Large intestine (tissue), 3 donors: ENCODE measurements at regions not wholly inside any gene's neighbourhood (a gene's known extent, or its start where the extent isn't known, plus 50 kb on each side); places are given as distances from the start of the nearest gene placed in this dataset.

Experiments used
- DNase-seq, 2 donors: peaks; one replicate each; pipeline versions ENCODE4 v3.0.0 to v3.0.0-alpha.2; 2013
- H3K27ac ChIP-seq: one replicate; pipeline ENCODE4 v1.5.1; 2013; ENCODE audit warnings: low read length
- H3K27me3 ChIP-seq: 2 replicates; pipeline ENCODE4 v1.6.1; 2013; ENCODE audit warnings: low read length; ENCODE audit not compliant: control insufficient read depth, insufficient read depth
- H3K36me3 ChIP-seq: 2 replicates; pipeline ENCODE4 v1.6.1; 2013; ENCODE audit warnings: low read length; ENCODE audit not compliant: control insufficient read depth, insufficient read depth
- H3K4me1 ChIP-seq: one replicate; pipeline ENCODE4 v1.6.1; 2013; ENCODE audit warnings: low read length; ENCODE audit not compliant: control insufficient read depth, insufficient read depth
- H3K4me3 ChIP-seq: one replicate; pipeline ENCODE4 v1.5.1; 2013; ENCODE audit warnings: low read length
- H3K9me3 ChIP-seq: one replicate; pipeline ENCODE4 v1.6.1; 2013; ENCODE audit warnings: mild to moderate bottlenecking, low read depth, low read length, moderate library complexity; ENCODE audit not compliant: control insufficient read depth
- WGBS: methylation state at CpG from one replicate; pipeline ENCODE4 v1.1.5; 2013; ENCODE audit warnings: low lambda C conversion rate; ENCODE audit not compliant: insufficient coverage; 5-methylcytosine and 5-hydroxymethylcytosine counted together

DNA sequence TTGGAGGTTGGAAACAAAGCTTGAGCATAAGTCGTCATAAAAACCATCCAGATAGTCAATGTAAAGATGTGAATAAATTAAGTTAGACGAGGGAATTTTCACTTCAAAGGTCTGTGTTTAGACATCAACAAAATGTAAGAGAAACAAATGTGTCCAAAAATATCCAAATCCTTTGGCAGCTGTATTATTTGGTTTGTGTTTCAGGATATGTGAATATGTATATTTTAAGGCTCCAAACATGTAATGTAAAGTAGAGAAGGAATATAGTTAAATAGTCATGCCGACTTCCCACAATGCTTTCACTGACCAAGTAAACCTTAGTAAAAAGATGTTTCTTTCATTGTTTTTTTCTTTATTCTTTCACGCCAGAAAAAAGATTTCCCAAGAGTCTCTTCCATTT is 604.9 kb upstream of the NRP1 start:
- H3K36me3 ChIP-seq = no peaks in the 10 kb centered on the region
- 85% methylated on average over 4 of the region's 4 CpGs for WGBS
- no peak overlapping the region for H3K4me3 ChIP-seq
- H3K27me3 ChIP-seq = no peaks in the 10 kb centered on the region
- no peaks in the 10 kb centered on the region for H3K9me3 ChIP-seq
- H3K27ac ChIP-seq = no peak overlapping the region
- DNase-seq = no peak
- no peaks in the 10 kb centered on the region for H3K4me1 ChIP-seq

DNA sequence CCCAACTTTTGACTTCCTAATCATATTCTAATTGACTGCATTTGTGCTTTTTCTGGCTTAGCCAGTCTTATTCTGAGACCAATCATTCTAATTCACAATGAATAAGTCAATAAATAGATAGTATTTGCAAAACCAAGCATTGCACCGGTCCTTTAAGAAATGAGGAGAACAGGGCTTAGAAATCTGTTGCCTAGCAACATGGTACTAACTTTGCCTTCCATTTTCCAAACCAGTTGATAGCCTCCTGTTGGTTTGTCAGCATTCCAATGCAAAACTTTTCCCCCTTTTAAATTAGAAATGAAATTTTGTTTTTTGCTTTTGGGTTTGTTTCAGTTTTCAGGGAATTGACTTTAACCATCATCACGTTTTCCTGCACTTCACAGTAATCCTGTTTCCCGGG is 603.5 kb upstream of the NRP1 start:
- Histone ChIP-seq H3K36me3 (no peaks in the 10 kb centered on the region), H3K27me3 (no peaks in the 10 kb centered on the region), H3K4me3 (no peak overlapping the region), H3K9me3 (no peaks in the 10 kb centered on the region), H3K27ac (no peak overlapping the region), H3K4me1 (no peaks in the 10 kb centered on the region)
- DNase-seq = no peak
- WGBS = 62% methylated on average over 2 of the region's 3 CpGs

DNA sequence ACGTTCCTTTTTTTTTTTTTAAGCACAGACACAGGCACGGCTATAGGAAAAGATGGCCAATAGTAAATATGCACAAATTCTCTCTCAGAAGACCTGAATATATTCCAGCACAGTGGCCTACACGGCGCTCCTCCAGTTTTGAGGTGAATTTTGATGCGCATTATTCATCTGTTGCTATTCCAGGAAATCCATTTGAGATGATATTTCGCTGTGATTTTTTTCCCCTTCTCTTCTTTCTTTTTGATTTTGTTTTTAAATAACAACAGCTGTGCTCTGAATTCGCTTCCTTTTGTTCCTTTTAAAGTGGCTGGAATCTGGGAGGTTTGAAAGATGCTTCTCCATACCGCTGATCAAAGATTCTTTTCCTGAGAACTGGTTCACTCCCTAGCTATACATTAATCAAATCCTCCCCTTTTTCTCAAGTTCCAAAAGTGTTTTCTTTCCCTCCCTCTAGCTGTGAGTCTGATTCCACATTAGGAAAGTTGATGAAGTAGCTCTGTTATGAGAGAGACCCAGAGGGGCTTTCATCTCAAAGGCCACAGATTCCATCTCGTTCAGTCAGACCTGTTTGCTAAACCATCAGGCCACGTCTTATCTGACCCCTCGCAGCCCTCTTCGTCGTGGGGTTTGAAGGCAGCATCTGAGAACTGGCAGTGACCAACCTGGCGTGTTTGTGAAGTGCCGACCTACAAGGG is 602.7 kb upstream of the NRP1 start:
- H3K4me3 ChIP-seq = no peak overlapping the region
- no peaks in the 10 kb centered on the region for H3K27me3 ChIP-seq
- no peaks in the 10 kb centered on the region for H3K36me3 ChIP-seq
- no peak overlapping the region for H3K27ac ChIP-seq
- WGBS = 80% methylated on average over 7 of the region's 15 CpGs
- H3K9me3 ChIP-seq = no peaks in the 10 kb centered on the region
- no peak for DNase-seq
- no peaks in the 10 kb centered on the region for H3K4me1 ChIP-seq

DNA sequence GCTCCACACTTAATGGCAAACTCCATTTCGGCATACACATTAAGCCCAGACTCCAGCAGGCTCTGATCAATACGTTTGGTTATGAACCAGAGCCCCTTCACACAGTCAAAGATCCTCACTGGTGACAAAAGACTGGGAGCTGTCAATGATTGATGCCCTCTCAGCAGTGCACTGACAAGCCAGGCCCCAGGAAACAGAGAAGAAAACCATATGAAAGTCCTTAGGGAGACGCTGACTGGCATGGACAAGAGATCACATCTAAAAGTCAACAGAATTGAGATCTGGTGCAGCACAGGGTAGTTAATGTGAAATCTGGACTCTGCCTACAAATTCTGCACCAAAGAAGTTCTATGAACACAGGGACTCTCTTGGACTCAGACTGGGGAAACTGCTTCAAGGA is 600.9 kb upstream of the NRP1 start:
- Histone ChIP-seq H3K4me1 (no peaks in the 10 kb centered on the region), H3K36me3 (no peaks in the 10 kb centered on the region), H3K27me3 (no peaks in the 10 kb centered on the region), H3K4me3 (no peak overlapping the region), H3K9me3 (no peaks in the 10 kb centered on the region), H3K27ac (no peak overlapping the region)
- no peak for DNase-seq
- WGBS = no CpG with 5 or more reads among the region's 3 CpGs

DNA sequence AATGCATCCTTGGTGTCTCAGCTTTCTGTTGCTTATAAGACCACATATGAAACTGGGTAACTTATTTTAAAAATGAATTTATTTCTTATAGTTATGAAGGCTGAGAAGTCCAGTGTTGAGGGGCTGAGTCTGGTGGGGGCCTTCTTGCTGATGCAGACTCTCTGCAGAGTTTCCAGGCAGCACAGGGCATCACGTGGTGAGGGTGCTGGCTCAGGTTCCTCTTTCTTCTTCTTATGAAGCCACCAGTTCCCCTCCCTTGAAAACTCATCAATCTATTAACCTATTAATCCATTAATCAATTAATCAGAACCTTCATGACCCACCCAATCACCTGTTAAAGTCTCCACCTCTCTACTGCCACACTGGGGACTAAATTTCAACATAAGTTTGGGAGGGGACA is 595.6 kb upstream of the NRP1 start:
- Histone ChIP-seq H3K4me3 (no peak overlapping the region), H3K36me3 (no peaks in the 10 kb centered on the region), H3K27me3 (no peaks in the 10 kb centered on the region), H3K9me3 (no peaks in the 10 kb centered on the region), H3K4me1 (no peaks in the 10 kb centered on the region), H3K27ac (no peak overlapping the region)
- DNase-seq = no peak
- no CpG with 5 or more reads among the region's 1 CpG for WGBS

DNA sequence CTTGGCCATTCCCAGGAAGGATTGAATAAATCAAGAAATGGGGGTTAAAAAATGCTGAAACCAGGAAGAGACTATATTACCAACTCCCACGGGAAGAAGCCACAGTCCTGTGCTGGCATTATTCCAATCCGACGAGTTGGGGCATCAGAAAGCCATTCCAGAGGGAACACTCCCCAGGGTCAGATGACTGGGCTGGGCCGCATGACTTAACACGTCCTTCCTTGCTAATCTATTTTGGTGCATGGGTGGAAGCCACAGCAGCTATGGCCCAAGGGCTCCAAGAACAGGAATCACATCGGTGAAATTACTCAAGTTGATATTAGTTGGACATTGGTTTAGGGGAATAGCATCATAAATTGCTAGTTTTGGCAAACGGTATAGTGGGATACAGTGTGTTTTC is 592.9 kb upstream of the NRP1 start:
- no peak overlapping the region for H3K27ac ChIP-seq
- no peaks in the 10 kb centered on the region for H3K4me1 ChIP-seq
- H3K36me3 ChIP-seq = no peaks in the 10 kb centered on the region
- WGBS = 83% methylated on average over 1 of the region's 7 CpGs
- no peak for DNase-seq
- no peaks in the 10 kb centered on the region for H3K27me3 ChIP-seq
- no peaks in the 10 kb centered on the region for H3K9me3 ChIP-seq
- H3K4me3 ChIP-seq = no peak overlapping the region

DNA sequence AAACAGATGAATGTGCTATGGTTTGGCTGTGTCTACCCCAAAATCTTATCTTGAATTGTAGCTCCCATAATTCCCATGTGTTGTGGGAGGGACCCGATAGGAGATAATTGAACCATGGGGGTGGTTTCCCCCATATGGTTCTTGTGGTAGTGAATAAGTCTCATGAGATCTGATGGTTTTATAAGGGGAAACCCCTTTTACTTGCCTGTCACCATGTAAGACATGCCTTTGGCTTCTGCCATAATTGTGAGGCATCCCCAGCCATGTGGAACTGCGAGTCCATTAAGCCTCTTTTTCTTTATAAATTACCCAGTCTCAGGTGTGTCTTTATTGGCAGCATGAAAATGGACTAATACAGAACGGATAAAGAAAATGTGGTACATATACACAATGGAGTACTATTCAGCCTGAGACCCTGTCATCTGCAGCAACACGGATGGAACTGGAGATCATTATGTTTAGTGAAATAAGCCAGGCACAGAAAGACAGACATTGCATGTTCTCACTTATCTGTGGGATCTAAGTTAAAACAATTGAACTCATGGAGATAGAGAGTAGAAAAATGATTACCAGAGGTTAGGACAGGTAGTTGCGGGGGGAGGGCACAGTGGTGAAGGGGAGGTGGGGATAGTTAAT is 587.6 kb upstream of the NRP1 start:
- no peak for DNase-seq
- WGBS = 83% methylated on average over 1 of the region's 5 CpGs

DNA sequence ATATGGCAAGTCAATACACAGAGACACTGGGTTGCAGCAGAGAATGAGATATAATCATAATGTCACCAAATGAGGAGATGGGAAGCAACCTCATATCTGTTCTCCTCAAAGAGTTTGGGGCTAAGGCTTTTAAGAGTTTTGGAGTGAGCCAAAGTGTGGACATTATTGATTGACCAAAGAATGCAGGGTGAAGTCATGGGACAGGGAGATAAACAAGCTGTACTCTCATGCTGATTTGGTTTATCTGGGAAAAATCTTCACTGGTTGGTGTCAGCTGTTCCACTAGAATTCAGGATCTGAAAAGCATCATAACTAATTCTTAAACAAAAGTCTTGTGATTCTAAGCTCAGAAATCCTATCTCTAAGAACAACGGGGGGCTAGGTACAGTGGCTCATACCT is 585.9 kb upstream of the NRP1 start:
- Histone ChIP-seq H3K9me3 (no peaks in the 10 kb centered on the region), H3K4me3 (no peak overlapping the region), H3K27me3 (no peaks in the 10 kb centered on the region), H3K36me3 (no peaks in the 10 kb centered on the region), H3K4me1 (no peaks in the 10 kb centered on the region), H3K27ac (no peak overlapping the region)
- DNase-seq = no peak
- WGBS = no CpG with 5 or more reads among the region's 1 CpG

More for the DNA sequence above, 587.6 kb upstream of the NRP1 start:
- H3K4me3 ChIP-seq = no peak overlapping the region
- H3K27ac ChIP-seq = no peak overlapping the region
- H3K36me3 ChIP-seq = no peaks in the 10 kb centered on the region
- H3K4me1 ChIP-seq = no peaks in the 10 kb centered on the region
- H3K9me3 ChIP-seq = no peaks in the 10 kb centered on the region
- H3K27me3 ChIP-seq = no peaks in the 10 kb centered on the region

DNA sequence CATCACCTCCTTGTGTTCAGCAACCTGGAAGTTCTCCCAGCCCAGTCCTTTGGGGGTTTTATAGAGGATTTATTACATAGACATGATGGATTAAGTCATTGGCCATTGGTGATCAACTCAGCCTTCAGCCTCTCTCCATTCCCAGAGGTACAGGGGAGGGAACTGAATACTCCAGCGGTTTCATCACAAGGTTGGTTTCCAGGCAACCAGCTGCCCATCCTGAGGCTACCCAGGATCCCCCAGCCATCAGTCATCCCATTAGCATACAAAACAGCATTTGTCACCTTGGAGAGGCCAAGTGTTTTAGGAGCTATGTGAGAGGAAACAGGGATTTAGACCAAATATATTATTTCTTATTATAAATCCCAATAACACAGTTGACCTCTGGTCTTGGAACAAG is 584.8 kb upstream of the NRP1 start:
- no peak overlapping the region for H3K4me3 ChIP-seq
- no peak for DNase-seq
- H3K27ac ChIP-seq = no peak overlapping the region
- no CpG with 5 or more reads among the region's 1 CpG for WGBS
- H3K36me3 ChIP-seq = no peaks in the 10 kb centered on the region
- no peaks in the 10 kb centered on the region for H3K4me1 ChIP-seq
- H3K9me3 ChIP-seq = no peaks in the 10 kb centered on the region
- no peaks in the 10 kb centered on the region for H3K27me3 ChIP-seq

DNA sequence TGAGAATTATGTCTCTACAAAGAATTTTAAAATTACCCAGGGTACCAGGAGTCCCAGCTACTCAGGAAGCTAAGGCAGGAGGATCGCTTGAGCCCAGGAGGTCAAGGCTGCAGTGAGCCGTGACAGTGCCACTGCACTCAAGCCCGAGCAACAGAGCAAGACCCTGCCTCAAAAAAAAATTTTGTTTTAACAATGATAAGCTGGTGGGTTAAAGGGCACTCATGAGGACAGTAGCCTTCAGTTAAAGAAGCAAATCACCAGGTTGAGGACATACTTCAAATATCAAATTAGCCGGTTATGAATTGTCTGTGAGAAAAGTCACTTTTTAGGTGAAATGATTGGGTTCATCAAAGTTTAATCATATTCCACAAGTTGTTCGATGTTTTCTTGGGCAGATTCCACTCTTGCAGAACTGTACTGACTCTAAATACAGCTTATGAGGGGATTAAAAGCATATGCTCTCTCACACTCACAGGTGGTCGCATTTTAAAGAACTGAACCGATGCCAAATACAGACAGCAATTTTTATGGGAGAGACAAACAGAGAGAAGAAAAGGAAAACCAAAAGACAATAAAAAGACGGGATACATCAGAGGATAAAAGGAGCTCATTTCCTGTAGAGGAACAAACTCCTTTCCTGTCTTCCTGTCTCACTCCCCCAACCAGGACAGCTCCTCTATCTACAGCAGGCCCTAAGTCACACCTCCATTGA is 582.8 kb upstream of the NRP1 start:
- Histone ChIP-seq H3K4me3 (no peak overlapping the region), H3K36me3 (no peaks in the 10 kb centered on the region), H3K27ac (no peak overlapping the region), H3K27me3 (no peaks in the 10 kb centered on the region), H3K9me3 (no peaks in the 10 kb centered on the region), H3K4me1 (no peaks in the 10 kb centered on the region)
- no peak for DNase-seq
- WGBS = 81% methylated on average over 4 of the region's 8 CpGs
